Upper lobe of right lung (tissue), 1 donor: ENCODE measurements at regions not wholly inside any gene's neighbourhood (a gene's known extent, or its start where the extent isn't known, plus 50 kb on each side); places are given as distances from the start of the nearest gene placed in this dataset.

Experiments
- ATAC-seq: fragments of 200-7000 bp; cut with Tn5 transposase; one replicate; pipeline ENCODE4 v1.9.1; 2020; ENCODE audit warnings: mild to moderate bottlenecking, moderate library complexity
- DNase-seq: peaks from one replicate; pipeline ENCODE4 v3.0.0-alpha.2; 2020
- H3K27ac ChIP-seq: fragments of 200-600 bp; one replicate; pipeline ENCODE4 v1.8.0; 2022
- H3K27me3 ChIP-seq: fragments of 200-600 bp; one replicate; pipeline ENCODE4 v1.8.0; 2022; ENCODE audit warnings: mild to moderate bottlenecking
- H3K36me3 ChIP-seq: fragments of 200-600 bp; one replicate; pipeline ENCODE4 v1.8.0; 2022
- H3K4me1 ChIP-seq: fragments of 200-600 bp; one replicate; pipeline ENCODE4 v1.8.0; 2022
- H3K4me3 ChIP-seq: fragments of 200-600 bp; one replicate; pipeline ENCODE4 v1.8.0; 2022; ENCODE audit warnings: mild to moderate bottlenecking
- H3K9me3 ChIP-seq: fragments of 200-600 bp; one replicate; pipeline ENCODE4 v1.8.0; 2022
- intact Hi-C: fragments of 100-400 bp; cut with DNase I; formaldehyde crosslinking; loops from one replicate; pipeline ENCODE4 v1.11.0; 2022
- TF ChIP-seq, protein P1 (sequence below): fragments of 200-600 bp; IDR thresholded peaks from one replicate; pipeline ENCODE4 v1.8.0; 2022; ENCODE audit warnings: antibody characterized with exemption
- donor health status: DM: no; HTN: yes; CAD: no; lungs with severe emphysema.

DNA sequence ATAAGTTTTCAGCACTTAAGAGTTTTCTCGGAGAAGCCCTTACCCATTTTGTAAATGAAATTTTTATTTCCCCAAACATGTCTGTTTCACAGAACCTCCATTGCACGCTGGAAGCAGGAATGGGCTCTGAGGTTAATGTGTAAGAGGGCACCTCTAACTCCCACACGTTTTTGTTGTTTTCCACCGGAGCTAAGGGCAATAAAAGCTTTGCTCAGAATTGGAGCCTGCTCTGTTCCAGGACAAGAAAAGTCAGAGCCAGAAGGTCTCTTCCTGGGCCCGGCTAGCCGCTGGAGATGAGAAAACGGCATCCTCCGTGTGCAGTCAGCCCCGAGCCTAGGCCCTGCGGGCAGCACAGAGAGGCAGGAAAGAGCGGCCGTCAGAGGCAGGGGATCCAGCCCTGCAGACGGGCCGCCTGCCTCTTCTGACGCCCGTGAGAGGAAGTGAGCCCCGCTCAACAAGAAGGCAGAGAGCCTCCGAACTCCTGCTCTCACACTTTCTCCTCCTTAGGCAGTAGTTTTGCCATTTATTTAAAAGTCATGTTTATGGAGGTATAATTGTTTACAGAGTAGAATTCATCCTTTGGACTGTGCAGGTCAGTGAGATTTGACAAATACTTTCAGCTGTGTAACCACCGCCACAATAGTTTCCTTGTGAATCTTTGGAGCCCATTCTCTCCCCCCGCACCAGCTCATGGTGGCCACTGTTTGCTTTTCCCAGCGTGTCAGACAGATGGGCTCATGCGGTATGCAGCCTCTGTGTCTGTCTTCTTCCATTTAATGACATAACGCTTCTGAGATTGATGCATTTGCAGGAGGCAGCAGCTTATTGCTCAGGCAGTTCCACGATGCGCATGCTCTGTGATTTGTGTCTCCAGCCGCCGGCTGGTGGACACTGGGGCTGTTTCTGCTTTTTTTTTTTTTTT lies 117.3 kb downstream of the GALR1 start:
- Histone ChIP-seq H3K27me3 (peaks cover 7% of the 10 kb centered on the region), H3K9me3 (no peaks in the 10 kb centered on the region), H3K36me3 (no peaks in the 10 kb centered on the region), H3K27ac (no peak overlapping the region), H3K4me1 (no peaks in the 10 kb centered on the region), H3K4me3 (peak overlapping the region; percentile 11)
- DNase-seq (no peak), ATAC-seq (peak; percentile 29)
- intact Hi-C loops: no loop called here
- TF ChIP-seq, protein P1, sequence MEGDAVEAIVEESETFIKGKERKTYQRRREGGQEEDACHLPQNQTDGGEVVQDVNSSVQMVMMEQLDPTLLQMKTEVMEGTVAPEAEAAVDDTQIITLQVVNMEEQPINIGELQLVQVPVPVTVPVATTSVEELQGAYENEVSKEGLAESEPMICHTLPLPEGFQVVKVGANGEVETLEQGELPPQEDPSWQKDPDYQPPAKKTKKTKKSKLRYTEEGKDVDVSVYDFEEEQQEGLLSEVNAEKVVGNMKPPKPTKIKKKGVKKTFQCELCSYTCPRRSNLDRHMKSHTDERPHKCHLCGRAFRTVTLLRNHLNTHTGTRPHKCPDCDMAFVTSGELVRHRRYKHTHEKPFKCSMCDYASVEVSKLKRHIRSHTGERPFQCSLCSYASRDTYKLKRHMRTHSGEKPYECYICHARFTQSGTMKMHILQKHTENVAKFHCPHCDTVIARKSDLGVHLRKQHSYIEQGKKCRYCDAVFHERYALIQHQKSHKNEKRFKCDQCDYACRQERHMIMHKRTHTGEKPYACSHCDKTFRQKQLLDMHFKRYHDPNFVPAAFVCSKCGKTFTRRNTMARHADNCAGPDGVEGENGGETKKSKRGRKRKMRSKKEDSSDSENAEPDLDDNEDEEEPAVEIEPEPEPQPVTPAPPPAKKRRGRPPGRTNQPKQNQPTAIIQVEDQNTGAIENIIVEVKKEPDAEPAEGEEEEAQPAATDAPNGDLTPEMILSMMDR: no peak

DNA sequence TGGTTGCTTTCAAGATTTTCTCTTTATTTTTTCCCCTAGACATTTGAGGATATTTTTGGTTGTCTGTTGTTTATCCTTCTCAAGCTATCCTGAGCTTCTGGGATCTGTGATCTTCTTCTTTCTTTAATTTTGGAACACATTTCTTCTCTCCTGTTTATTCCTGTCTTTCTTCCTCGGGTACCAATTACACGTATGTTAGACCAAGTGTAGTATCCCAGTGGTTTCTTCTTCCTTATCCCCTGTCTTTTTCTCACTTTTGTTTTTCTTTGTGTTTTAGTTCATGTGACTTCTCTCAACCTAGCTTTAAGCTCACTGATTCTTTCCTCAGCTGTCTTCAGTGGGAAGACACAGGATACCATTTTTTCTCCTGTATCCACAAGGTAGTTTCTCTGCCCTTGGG lies 120.0 kb downstream of the GALR1 start:
- Histone ChIP-seq H3K4me3 (no peak overlapping the region), H3K9me3 (no peaks in the 10 kb centered on the region), H3K36me3 (no peaks in the 10 kb centered on the region), H3K27me3 (peaks cover 7% of the 10 kb centered on the region), H3K27ac (no peak overlapping the region), H3K4me1 (no peaks in the 10 kb centered on the region)
- TF ChIP-seq, protein P1: no peak
- DNase-seq (no peak), ATAC-seq (no peak)
- intact Hi-C loops: no loop called here

DNA sequence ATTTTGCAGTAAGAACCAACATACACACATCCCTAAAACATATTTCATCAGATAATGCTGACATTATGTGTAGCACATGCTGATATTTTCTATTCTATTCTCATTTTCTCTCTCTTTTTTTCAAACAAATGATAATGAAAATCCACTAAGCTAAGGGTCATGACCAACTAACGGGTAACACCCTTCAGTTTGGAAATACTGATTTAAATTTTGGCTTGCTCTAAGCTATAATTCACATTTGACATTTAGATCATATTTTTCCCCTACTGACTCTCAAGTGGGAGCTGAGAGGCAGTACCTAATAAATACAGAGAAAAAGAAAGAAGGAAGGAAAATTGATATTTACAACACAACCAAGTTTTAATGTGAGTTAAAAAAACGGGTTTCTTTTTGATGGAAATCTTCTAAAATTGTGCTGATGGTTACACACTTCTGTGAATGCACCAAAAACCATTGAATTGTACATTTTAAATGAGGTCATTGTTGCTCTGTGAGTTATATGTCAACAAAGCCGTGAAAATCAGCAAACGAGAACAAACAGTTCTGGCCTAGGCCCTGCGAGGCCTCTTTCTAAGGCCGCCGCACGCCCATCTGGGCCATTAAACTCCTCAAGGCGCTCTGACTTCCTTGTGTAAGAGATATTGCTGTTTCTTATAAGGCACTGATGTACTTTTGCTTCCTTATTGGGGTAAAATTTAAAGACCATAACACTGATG lies 124.2 kb downstream of the GALR1 start:
- intact Hi-C loops: no loop called here

DNA sequence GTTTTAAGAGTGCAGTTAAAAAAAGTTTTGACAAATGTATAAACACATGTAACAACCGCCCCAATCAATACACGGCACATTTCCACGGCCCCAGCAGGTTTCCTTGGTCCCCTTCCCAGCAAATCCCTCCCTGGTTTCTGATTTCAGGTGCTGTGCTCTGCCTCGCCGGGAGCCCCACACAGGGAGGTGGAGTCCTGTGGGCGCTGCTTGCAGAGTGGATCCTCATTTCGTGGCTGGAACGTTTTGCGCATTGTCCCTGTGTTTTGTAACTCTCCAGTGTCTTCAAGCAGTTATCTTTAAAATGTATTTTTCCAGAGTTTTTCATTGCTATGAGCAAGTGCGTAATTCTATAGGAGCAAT lies 124.8 kb downstream of the GALR1 start:
- H3K27ac ChIP-seq: no peak overlapping the region
- intact Hi-C loops: no loop called here
- no peak overlapping the region for H3K4me3 ChIP-seq
- TF ChIP-seq, protein P1: no peak
- ATAC-seq (no peak), DNase-seq (no peak)
- H3K9me3 ChIP-seq: no peaks in the 10 kb centered on the region
- H3K4me1 ChIP-seq: no peaks in the 10 kb centered on the region
- no peaks in the 10 kb centered on the region for H3K27me3 ChIP-seq
- H3K36me3 ChIP-seq: no peaks in the 10 kb centered on the region

More for the DNA sequence above, 124.2 kb downstream of the GALR1 start:
- H3K36me3 ChIP-seq: no peaks in the 10 kb centered on the region
- peaks cover under 1% of the 10 kb centered on the region for H3K27me3 ChIP-seq
- no peaks in the 10 kb centered on the region for H3K9me3 ChIP-seq
- no peak overlapping the region for H3K4me3 ChIP-seq
- DNase-seq: no peak
- TF ChIP-seq, protein P1: no peak
- no peak for ATAC-seq
- H3K27ac ChIP-seq: no peak overlapping the region
- H3K4me1 ChIP-seq: no peaks in the 10 kb centered on the region

DNA sequence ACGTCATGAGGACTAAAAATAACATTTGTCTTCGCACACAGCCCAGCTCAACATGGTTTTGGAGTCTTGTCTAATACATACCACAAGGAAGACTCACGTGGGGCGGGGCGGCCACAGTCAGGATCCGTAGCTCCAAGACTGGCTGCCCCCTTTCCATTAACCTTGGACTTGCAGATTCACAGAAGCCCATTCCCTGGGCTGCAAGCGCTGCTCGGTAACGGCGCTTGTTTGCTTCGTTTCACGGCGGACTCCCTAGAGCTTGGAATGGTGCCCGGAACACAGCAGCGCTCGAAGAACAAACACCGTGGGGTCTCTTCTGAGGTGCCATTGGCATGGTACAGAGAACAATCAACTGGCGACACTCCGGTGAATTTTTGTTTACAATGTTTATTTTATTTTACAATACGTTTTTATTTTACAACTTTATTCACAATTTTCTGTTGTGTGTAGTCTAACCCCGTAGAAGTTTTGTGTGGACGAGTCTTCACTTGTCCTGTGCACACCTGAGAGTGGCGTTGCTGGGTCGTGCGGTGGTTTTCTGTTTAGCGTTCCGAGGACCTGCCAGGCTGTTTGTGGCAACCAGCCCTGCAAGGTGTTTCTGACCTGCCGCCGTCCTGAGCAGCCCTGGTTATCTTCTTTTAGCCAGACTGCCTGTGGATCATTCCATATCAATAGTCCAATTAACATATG lies 126.5 kb downstream of the GALR1 start:
- no peaks in the 10 kb centered on the region for H3K36me3 ChIP-seq
- H3K27me3 ChIP-seq: no peaks in the 10 kb centered on the region
- H3K4me3 ChIP-seq: no peak overlapping the region
- no peak for DNase-seq
- ATAC-seq: no peak
- H3K9me3 ChIP-seq: no peaks in the 10 kb centered on the region
- TF ChIP-seq, protein P1: no peak
- no peaks in the 10 kb centered on the region for H3K4me1 ChIP-seq
- intact Hi-C loops: no loop called here
- no peak overlapping the region for H3K27ac ChIP-seq
